GM21825 (cell line): ENCODE measurements at regions not wholly inside any gene's neighbourhood (a gene's known extent, or its start where the extent isn't known, plus 50 kb on each side); places are given as distances from the start of the nearest gene placed in this dataset.

Experiments used
- ATAC-seq: cut with Tn5 transposase; IDR thresholded peaks from one replicate; pipeline ENCODE4 v1.9.1; 2021; ENCODE audit warnings: mild to moderate bottlenecking, moderate library complexity; ENCODE audit not compliant: unreplicated experiment

DNA sequence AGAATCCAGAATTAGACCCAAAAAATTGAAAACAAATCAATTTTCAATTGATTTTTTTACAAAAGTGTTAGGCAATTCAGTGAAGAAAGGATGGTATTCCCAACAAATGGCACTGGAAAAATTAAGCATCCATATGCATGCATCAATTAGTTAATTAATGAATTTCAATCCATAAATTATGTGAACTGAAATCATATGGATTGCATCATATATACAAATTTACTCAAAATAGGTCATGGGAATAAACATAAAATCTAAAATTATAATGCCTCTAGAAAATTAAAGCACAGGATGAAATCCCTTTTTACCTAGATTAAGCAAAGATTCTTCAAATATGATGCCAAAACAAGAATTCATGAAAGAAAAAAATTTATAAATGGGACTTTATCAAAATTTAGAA lies 213.9 kb upstream of the KLHL29 start:
- ATAC-seq, result no peak

- ATAC-seq, result no peak
Measured at GRCh38 chr2:23178396-23178795, 206.6 kb upstream of the KLHL29 start.

GRCh38 chr2:23183733-23184132 lies 201.2 kb upstream of the KLHL29 start:
- no peak for ATAC-seq

DNA sequence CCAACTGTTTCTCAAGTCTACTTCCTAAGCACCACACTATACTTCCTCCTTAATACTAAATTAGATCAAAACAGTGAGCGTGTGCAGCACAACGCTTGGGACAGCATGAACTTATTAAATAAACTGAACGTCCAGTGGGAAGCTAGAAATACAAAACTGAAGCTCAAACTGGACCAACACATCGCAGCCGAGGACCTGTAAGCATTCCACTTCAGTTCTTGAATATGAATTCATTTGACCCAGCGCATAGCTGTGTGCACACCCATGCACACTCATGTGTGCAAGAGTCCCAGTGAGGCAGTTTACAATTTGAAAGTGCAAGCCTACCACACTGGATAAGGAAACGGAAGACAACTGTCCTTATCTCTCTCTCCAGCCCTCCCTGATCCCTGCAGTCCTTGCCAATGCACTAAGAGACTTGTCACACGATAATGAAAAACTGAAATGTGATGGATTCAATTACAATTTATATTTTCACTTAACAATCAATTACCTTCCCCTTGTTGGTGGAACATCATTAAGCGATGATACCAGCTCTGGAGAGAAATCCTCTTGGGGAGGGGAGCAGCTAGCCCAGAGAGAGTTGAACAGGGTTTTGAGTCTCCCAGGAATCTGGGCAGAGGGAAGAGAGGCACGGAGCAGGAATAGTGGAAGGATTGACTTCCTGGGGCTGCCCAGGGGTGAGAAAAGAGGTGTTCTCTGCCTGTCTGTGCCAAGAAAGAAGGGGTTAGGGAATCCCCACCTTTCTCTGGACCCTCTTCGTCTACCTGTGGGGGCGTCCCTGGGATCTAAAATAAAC lies 186.5 kb upstream of the KLHL29 start:
- no peak for ATAC-seq

GRCh38 chr2:23199115-23199918 lies 185.7 kb upstream of the KLHL29 start:
- ATAC-seq, result no peak

DNA sequence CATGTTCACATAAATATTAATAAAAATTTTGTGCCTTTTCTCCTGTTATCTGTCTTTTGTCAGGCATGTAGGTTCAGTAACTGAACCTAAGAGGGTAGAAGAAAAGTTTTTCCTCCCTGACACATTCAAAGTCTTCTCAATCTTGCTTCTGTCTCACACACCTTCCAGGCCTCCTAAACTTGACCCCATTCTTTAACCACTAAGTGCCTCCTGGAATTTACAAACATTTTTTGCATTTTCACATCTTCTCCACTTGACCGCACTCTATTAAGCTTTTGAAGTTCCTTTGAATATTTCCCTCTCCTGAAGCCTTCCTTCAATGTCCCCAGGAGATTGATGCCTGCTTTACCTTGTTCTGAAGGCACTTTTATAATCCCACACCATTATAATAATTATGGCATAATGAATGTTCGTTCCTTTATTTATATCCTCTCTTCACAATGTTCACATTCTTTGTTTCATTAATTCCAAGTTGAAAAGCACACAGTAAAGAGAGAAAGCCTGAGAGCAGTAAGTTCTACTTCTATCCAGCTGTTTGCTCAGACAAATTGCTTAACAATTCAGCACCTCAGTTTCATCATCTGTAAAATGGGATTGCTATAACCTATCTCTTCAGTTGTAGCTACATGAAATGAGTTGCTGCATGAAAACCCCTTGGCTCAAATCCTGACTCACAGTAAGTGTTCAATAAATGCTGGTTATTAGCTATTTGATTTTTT lies 184.8 kb upstream of the KLHL29 start:
- ATAC-seq, result no peak

DNA sequence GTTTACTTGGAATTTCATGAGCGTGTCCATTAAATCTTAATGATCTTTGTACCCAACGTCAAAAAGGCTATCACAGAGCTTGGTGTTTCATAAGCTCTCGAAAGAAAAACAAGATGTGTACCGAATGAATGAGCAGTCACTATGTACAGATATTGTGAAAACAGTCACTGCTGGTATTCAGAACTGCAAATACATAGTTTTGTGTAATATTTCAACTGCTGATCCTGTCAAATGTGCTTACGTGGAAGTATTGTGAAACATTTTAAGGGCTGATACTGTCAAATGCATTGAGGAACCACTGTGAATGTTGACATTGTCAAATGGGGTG lies 184.2 kb upstream of the KLHL29 start:
- ATAC-seq, result no peak

GRCh38 chr2:23203383-23203782 lies 181.6 kb upstream of the KLHL29 start:
- ATAC-seq, result no peak

DNA sequence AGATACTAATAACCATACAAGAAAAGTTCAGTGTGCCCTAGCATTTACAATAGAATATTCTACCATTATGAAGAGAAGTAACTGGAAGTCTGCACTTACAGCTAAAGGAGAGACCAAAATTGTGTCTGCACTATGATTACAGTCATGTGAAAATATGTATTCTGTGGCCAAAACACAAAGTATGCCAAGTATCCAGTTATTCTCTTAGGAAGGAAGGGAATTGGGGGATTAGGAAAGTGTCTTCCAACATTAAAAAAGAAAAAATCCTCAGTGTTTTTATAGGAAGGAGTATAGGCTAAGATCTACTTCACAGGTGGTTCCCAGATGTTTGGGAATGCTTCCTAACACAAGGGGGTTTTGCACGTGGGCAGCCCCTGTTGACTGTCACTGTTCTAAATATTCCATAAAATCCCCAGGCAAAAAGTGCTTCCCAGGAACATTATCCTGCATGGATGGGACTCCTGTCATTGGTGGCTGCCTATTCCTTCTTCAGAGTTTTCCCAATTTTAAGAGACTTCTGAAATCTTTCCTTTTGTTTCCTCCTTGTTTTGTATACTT lies 180.2 kb upstream of the KLHL29 start:
- ATAC-seq, result no peak

- ATAC-seq, result no peak
Measured at GRCh38 chr2:23206650-23207049, 178.3 kb upstream of the KLHL29 start.

DNA sequence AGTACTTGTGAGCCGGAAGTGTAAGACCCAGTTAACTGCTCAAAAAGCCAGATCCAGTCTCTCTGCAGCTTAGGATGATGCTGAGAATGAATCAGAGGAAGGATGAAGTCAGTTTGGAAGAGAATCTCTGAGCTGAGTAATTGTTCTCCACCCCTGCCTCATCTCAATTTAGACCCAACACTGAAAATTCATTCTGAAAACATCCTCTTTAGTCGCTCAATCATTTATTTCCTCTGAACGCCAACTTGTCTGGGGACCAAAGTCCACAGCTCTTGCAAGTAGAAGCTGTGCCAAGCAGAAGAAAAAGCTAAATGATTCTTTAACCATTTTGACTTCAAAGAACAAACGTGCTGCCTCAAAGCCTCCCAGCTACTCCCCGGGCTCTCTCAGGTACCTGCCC lies 177.1 kb upstream of the KLHL29 start:
- no peak for ATAC-seq

DNA sequence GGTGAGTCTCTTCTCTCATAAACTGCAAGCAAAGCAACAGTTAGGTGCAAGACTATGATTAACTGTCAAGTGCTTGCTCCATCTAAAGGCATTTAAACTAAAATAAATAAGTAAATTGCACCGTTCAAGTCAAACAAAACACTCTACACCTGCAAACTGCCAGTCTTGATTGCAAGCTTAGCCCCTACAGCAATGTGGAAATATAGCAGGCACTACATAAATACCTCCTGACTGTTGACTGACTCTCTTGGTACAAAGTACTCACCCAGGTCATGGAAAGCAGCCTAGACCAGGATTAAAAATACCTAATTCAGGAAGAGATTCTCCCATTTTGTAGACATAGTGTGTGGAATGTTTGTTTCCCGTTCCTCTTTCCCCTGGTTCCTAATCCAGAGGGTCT lies 176.6 kb upstream of the KLHL29 start:
- ATAC-seq, result no peak

DNA sequence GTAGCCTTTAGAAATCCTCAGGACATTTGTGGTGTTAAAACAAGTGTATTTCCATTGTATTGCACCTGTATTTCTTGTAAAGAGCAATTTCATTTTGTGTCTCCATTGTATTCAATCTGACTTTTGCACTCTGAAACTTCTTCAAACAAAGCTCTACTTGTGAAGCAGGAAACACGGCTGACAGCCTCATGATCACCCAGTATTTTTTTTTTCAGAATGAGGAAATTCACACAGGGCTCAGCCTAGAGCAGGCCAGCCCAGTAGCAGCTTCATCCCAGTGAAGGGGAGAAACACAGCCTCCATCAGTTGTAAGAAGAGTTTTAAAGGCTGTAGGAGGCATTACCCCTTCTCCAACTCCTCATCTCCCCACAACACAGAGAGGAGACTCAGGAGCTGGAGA lies 175.9 kb upstream of the KLHL29 start:
- ATAC-seq, result no peak

- ATAC-seq, result no peak
Measured at GRCh38 chr2:23211987-23212583, 172.9 kb upstream of the KLHL29 start.

- ATAC-seq, result no peak
Measured at GRCh38 chr2:23213196-23213595, 171.8 kb upstream of the KLHL29 start.

- ATAC-seq, result no peak
Measured at GRCh38 chr2:23215016-23215415, 170.0 kb upstream of the KLHL29 start.

DNA sequence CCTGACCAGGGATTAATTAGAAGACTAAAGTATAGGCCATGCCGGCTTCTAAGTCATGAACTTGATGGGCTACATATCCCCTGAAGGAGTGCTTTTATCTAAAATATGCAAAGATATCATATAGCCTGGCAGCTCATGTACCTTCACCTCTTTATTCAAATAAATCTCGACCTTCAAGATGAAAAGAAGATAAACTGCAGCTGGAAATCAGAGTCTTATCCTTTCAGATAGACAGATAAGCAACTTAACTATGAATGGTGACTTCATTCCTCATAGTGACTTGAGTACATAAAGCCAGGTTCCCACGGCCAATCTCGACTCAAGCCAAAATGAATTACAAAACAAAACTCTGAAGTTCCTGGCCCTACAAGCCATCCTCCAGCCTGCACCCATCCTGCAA lies 165.3 kb upstream of the KLHL29 start:
- ATAC-seq, result no peak

- no peak for ATAC-seq
Measured at GRCh38 chr2:23220513-23221094, 164.4 kb upstream of the KLHL29 start.

- ATAC-seq, result no peak
Measured at GRCh38 chr2:23221236-23221635, 163.7 kb upstream of the KLHL29 start.

- ATAC-seq, result no peak
Measured at GRCh38 chr2:23221901-23222300, 163.1 kb upstream of the KLHL29 start.

GRCh38 chr2:23230885-23231284 lies 154.1 kb upstream of the KLHL29 start:
- ATAC-seq, result no peak
